HFFc6 (cell line): ENCODE measurements at regions not wholly inside any gene's neighbourhood (a gene's known extent, or its start where the extent isn't known, plus 50 kb on each side); places are given as distances from the start of the nearest gene placed in this dataset.
"Not testable (repeated sequence)": the region's sequence is repeated elsewhere in the genome, so short reads cannot be mapped to it uniquely, and the experiment has no call there.

Experiments
- DNase-seq: peaks from one replicate; pipeline ENCODE4 v3.0.0-alpha.2; 2018
- H3K27ac Mint-ChIP-seq: 2 replicates; pipeline ENCODE4 v1.8.0; 2020; ENCODE audit warnings: mild to moderate bottlenecking, mixed read lengths
- H3K27me3 Mint-ChIP-seq: 2 replicates; pipeline ENCODE4 v1.8.0; 2021; ENCODE audit warnings: mild to moderate bottlenecking, moderate library complexity, mixed read lengths; ENCODE audit not compliant: insufficient read depth
- H3K36me3 Mint-ChIP-seq: 2 replicates; pipeline ENCODE4 v1.8.0; 2021; ENCODE audit warnings: low read depth, mixed read lengths
- H3K4me1 Mint-ChIP-seq: 2 replicates; pipeline ENCODE4 v1.8.0; 2020; ENCODE audit warnings: low read depth, mixed read lengths
- H3K4me3 Mint-ChIP-seq: 2 replicates; pipeline ENCODE4 v1.8.0; 2020; ENCODE audit warnings: mild to moderate bottlenecking, moderate library complexity, mixed read lengths
- H3K9me3 Mint-ChIP-seq: 2 replicates; pipeline ENCODE4 v1.8.0; 2020; ENCODE audit warnings: mild to moderate bottlenecking, mixed read lengths
- CTCF ChIP-seq: fragments of 200-600 bp; sonication (generic); IDR thresholded peaks from 2 replicates; pipeline ENCODE4 v1.5.0; 2021; ENCODE audit warnings: antibody characterized with exemption, mild to moderate bottlenecking

GRCh38 chr3:11914651-11915050 is 68.0 kb upstream of the TAMM41 start:
- no peaks in the 10 kb centered on the region for H3K36me3 Mint-ChIP-seq
- H3K4me3 Mint-ChIP-seq: no peak overlapping the region
- H3K27me3 Mint-ChIP-seq: peaks cover 11% of the 10 kb centered on the region
- H3K9me3 Mint-ChIP-seq: peaks cover 13% of the 10 kb centered on the region; the same call in 1 of the 2 replicates
- TF ChIP-seq CTCF: no peak
- H3K27ac Mint-ChIP-seq: no peak overlapping the region
- DNase-seq: no peak
- H3K4me1 Mint-ChIP-seq: no peaks in the 10 kb centered on the region

GRCh38 chr3:11915621-11916424 is 69.1 kb upstream of the TAMM41 start:
- Mint-ChIP-seq H3K4me1 (no peaks in the 10 kb centered on the region), H3K9me3 (peaks cover 13% of the 10 kb centered on the region; the same call in 1 of the 2 replicates), H3K27me3 (peaks cover 11% of the 10 kb centered on the region), H3K4me3 (no peak overlapping the region), H3K27ac (no peak overlapping the region), H3K36me3 (no peaks in the 10 kb centered on the region)
- TF ChIP-seq CTCF: no peak
- DNase-seq: no peak

GRCh38 chr3:11916425-11916762 is 69.7 kb upstream of the TAMM41 start:
- H3K36me3 Mint-ChIP-seq, H3K27ac Mint-ChIP-seq, H3K4me1 Mint-ChIP-seq, H3K4me3 Mint-ChIP-seq, DNase-seq: not testable (repeated sequence)
- Mint-ChIP-seq H3K9me3 (peaks cover 13% of the 10 kb centered on the region; the same call in 1 of the 2 replicates), H3K27me3 (peaks cover 11% of the 10 kb centered on the region)

GRCh38 chr3:11917051-11917450 is 70.4 kb upstream of the TAMM41 start:
- Mint-ChIP-seq H3K27me3 (peaks cover 16% of the 10 kb centered on the region), H3K4me1 (no peaks in the 10 kb centered on the region), H3K36me3 (no peaks in the 10 kb centered on the region), H3K27ac (no peak overlapping the region), H3K9me3 (peaks cover 13% of the 10 kb centered on the region; the same call in 1 of the 2 replicates), H3K4me3 (no peak overlapping the region)
- no peak for DNase-seq
- no peak for TF ChIP-seq CTCF

GRCh38 chr3:11919390-11919789 is 72.7 kb upstream of the TAMM41 start:
- no peak for DNase-seq
- Mint-ChIP-seq H3K4me1 (no peaks in the 10 kb centered on the region), H3K4me3 (no peak overlapping the region), H3K36me3 (no peaks in the 10 kb centered on the region), H3K9me3 (peaks cover 13% of the 10 kb centered on the region; the same call in 1 of the 2 replicates), H3K27ac (no peak overlapping the region), H3K27me3 (peaks cover 10% of the 10 kb centered on the region)
- TF ChIP-seq CTCF: no peak

- Mint-ChIP-seq H3K36me3 (no peaks in the 10 kb centered on the region), H3K4me1 (no peaks in the 10 kb centered on the region), H3K27ac (no peak overlapping the region), H3K27me3 (peaks cover 11% of the 10 kb centered on the region), H3K9me3 (no peaks in the 10 kb centered on the region), H3K4me3 (no peak overlapping the region)
- DNase-seq: no peak
- TF ChIP-seq CTCF: no peak
These were observed 77.8 kb upstream of the TAMM41 start for GRCh38 chr3:11924518-11924917.
